ENCODE measurements at regions not wholly inside any gene's neighbourhood (a gene's known extent, or its start where the extent isn't known, plus 50 kb on each side); places are given as distances from the start of the nearest gene placed in this dataset.

DNA sequence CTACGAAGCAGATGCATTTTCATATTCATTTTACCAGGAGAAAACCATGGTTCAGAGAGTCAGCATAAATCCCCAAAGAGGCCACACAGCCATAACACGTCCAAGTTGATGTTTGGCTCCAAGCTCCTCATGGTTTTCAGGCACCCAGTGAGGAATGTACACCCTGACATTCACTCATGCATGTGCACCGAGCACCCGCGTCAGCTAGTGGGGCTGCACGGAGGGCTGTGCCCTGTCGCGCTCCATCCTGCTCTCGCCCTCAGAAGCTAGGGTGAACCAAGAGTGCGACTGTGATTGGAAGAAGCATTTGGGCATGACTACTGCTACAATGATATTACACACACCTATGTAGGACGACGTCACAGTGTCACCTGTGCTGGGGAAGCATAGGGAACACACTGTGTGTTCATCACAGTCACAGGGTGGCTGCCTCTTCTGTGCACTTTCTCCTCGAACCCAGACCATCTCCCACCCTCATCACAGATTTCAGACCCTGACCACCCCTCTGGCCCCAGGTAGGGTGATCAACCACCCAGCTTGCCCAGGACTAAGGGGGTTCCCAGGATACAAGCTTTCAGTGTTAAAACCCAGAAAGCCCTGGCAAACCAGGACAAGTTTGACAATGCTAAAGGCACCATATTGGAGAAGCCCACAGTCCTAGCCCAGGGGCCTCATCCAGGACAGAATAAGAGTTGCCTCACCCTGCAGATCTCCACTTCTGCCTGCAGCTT is 148.6 kb upstream of the ZNF507 start:
- TF ChIP-seq CHD2 (IDR thresholded peaks at IDR 0.05; ENCODE audit: low read depth, low read length) (no peak), NCOA2 (CRISPR knock-in tag; IDR thresholded peaks at IDR 0.05) (no peak), ETV6 (CRISPR knock-in tag; conservative IDR thresholded peaks at IDR 0.05) (no peak), NRL (CRISPR knock-in tag; IDR thresholded peaks at IDR 0.05; ENCODE audit: borderline replicate concordance) (no peak), POLR2A (IDR thresholded peaks at IDR 0.05; ENCODE audit: insufficient read depth in 1 of 2, low read depth in 2 of 2, low read length in 2 of 2) (no peak), TP53 (CRISPR knock-in tag; conservative IDR thresholded peaks at IDR 0.05) (no peak), ZNF557 (CRISPR knock-in tag; IDR thresholded peaks at IDR 0.05) (no peak), TAF1 (CRISPR knock-in tag; IDR thresholded peaks at IDR 0.05) (no peak)
- TF ChIP-seq, protein P1, sequence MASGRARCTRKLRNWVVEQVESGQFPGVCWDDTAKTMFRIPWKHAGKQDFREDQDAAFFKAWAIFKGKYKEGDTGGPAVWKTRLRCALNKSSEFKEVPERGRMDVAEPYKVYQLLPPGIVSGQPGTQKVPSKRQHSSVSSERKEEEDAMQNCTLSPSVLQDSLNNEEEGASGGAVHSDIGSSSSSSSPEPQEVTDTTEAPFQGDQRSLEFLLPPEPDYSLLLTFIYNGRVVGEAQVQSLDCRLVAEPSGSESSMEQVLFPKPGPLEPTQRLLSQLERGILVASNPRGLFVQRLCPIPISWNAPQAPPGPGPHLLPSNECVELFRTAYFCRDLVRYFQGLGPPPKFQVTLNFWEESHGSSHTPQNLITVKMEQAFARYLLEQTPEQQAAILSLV (CRISPR knock-in tag; IDR thresholded peaks at IDR 0.05; ENCODE audit: borderline replicate concordance), result no peak
- TF ChIP-seq, protein P2, sequence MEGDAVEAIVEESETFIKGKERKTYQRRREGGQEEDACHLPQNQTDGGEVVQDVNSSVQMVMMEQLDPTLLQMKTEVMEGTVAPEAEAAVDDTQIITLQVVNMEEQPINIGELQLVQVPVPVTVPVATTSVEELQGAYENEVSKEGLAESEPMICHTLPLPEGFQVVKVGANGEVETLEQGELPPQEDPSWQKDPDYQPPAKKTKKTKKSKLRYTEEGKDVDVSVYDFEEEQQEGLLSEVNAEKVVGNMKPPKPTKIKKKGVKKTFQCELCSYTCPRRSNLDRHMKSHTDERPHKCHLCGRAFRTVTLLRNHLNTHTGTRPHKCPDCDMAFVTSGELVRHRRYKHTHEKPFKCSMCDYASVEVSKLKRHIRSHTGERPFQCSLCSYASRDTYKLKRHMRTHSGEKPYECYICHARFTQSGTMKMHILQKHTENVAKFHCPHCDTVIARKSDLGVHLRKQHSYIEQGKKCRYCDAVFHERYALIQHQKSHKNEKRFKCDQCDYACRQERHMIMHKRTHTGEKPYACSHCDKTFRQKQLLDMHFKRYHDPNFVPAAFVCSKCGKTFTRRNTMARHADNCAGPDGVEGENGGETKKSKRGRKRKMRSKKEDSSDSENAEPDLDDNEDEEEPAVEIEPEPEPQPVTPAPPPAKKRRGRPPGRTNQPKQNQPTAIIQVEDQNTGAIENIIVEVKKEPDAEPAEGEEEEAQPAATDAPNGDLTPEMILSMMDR (CRISPR knock-in tag; IDR thresholded peaks at IDR 0.05), result no peak

All from HepG2 (cell line).